HEK293 (cell line): ENCODE measurements at regions not wholly inside any gene's neighbourhood (a gene's known extent, or its start where the extent isn't known, plus 50 kb on each side); places are given as distances from the start of the nearest gene placed in this dataset.

Experiments used
- CTCF ChIA-PET: fragments of 350-600 bp; formaldehyde crosslinking; extraction: SDS; loops from one replicate; lab custom pipeline; 2021; ENCODE audit warnings: antibody characterized with exemption; lab: Yijun Ruan, JAX
- POLR2A ChIA-PET: fragments of 300-600 bp; formaldehyde crosslinking; extraction: SDS; loops from one replicate; lab custom pipeline; 2020; ENCODE audit warnings: antibody characterized with exemption, inconsistent platforms; lab: Yijun Ruan, JAX
- H3K27ac ChIP-seq: fragments of 200-500 bp; sonication (Bioruptor generic); 2 replicates; pipeline ENCODE4 v1.5.1; 2014; ENCODE audit warnings: low read depth, low read length, control low read depth, inconsistent platforms; ENCODE audit errors: extremely low read depth
- H3K36me3 ChIP-seq, 2 experiments: fragments of 200-500 bp in 1 of 2; sonication (Bioruptor generic) in 1 of 2; 1 replicate in 1 of 2; 2 replicates in 1 of 2; pipeline ENCODE4 v1.5.1; 2014 to 2017; ENCODE audit warnings: inconsistent platforms in 2 of 2, low read length in 2 of 2; ENCODE audit not compliant: control insufficient read depth in 2 of 2, insufficient read depth in 1 of 2
- H3K4me1 ChIP-seq: fragments of 200-500 bp; sonication (Bioruptor generic); 2 replicates; pipeline ENCODE4 v1.5.1; 2014; ENCODE audit warnings: mild to moderate bottlenecking, low read length, inconsistent platforms; ENCODE audit not compliant: control insufficient read depth, insufficient read depth
- H3K4me3 ChIP-seq: 2 replicates; pipeline ENCODE4 v1.5.1; 2011; ENCODE audit warnings: low read depth, mild to moderate bottlenecking, control low read depth, low read length, moderate library complexity
- H3K9me3 ChIP-seq: fragments of 200-500 bp; sonication (Bioruptor generic); 2 replicates; pipeline ENCODE4 v1.5.1; 2014; ENCODE audit warnings: low read depth, low read length, inconsistent platforms; ENCODE audit not compliant: control insufficient read depth, insufficient read depth
- BCL6B ChIP-seq: fragments of 450-650 bp; formaldehyde crosslinking; IDR thresholded peaks from 2 replicates; pipeline ENCODE4 v1.5.1; 2017; ENCODE audit warnings: missing biosample characterization, missing genetic modification characterization
- GLI4 ChIP-seq: fragments of 450-650 bp; formaldehyde crosslinking; IDR thresholded peaks from 2 replicates; pipeline ENCODE4 v1.5.1; 2016; ENCODE audit warnings: missing biosample characterization, missing genetic modification characterization
- HOXA7 ChIP-seq: sonication (generic); formaldehyde crosslinking; IDR thresholded peaks from 2 replicates; pipeline ENCODE4 v1.8.1; 2022; ENCODE audit warnings: missing genetic modification reagents, borderline replicate concordance
- KLF9 ChIP-seq: fragments of 450-650 bp; formaldehyde crosslinking; IDR thresholded peaks from 2 replicates; pipeline ENCODE4 v1.5.1; 2016; ENCODE audit warnings: missing biosample characterization, missing genetic modification characterization, low read depth
- REPIN1 ChIP-seq: fragments of 450-650 bp; formaldehyde crosslinking; IDR thresholded peaks from 2 replicates; pipeline ENCODE4 v1.5.1; 2017; ENCODE audit warnings: missing biosample characterization, missing genetic modification characterization, low read depth
- SALL2 ChIP-seq: fragments of 450-650 bp; formaldehyde crosslinking; IDR thresholded peaks from 2 replicates; pipeline ENCODE4 v1.5.0; 2017; ENCODE audit warnings: missing biosample characterization, mild to moderate bottlenecking, missing genetic modification characterization, borderline replicate concordance
- SCRT1 ChIP-seq: fragments of 450-650 bp; formaldehyde crosslinking; IDR thresholded peaks from 2 replicates; pipeline ENCODE4 v1.5.1; 2016; ENCODE audit warnings: missing biosample characterization, missing genetic modification characterization, borderline replicate concordance
- ZBTB44 ChIP-seq: fragments of 450-650 bp; IDR thresholded peaks from 2 replicates; pipeline ENCODE4 v1.5.1; 2018; ENCODE audit warnings: missing biosample characterization, mild to moderate bottlenecking, missing genetic modification characterization
- ZBTB48 ChIP-seq: fragments of 450-650 bp; formaldehyde crosslinking; IDR thresholded peaks from 2 replicates; pipeline ENCODE4 v1.5.1; 2016; ENCODE audit warnings: missing biosample characterization, missing genetic modification characterization
- ZEB2 ChIP-seq: fragments of 450-650 bp; formaldehyde crosslinking; IDR thresholded peaks from 2 replicates; pipeline ENCODE4 v1.5.1; 2016; ENCODE audit warnings: missing biosample characterization, missing genetic modification characterization
- ZFHX2 ChIP-seq: fragments of 450-650 bp; formaldehyde crosslinking; conservative IDR thresholded peaks from 2 replicates; pipeline ENCODE4 v1.5.1; 2016; ENCODE audit warnings: missing biosample characterization, missing genetic modification characterization
- ZNF132 ChIP-seq: fragments of 450-650 bp; formaldehyde crosslinking; IDR thresholded peaks from 2 replicates; pipeline ENCODE4 v1.5.1; 2017; ENCODE audit warnings: missing biosample characterization, missing genetic modification characterization, borderline replicate concordance
- ZNF23 ChIP-seq: fragments of 450-650 bp; formaldehyde crosslinking; IDR thresholded peaks from 2 replicates; pipeline ENCODE4 v1.5.1; 2016; ENCODE audit warnings: missing biosample characterization, missing genetic modification characterization, borderline replicate concordance
- ZNF239 ChIP-seq: fragments of 450-650 bp; formaldehyde crosslinking; IDR thresholded peaks from 2 replicates; pipeline ENCODE4 v1.5.1; 2016; ENCODE audit warnings: missing biosample characterization, missing genetic modification characterization
- ZNF280D ChIP-seq: fragments of 450-650 bp; formaldehyde crosslinking; IDR thresholded peaks from 2 replicates; pipeline ENCODE4 v1.5.1; 2016; ENCODE audit warnings: missing biosample characterization, missing genetic modification characterization
- ZNF311 ChIP-seq: fragments of 450-650 bp; formaldehyde crosslinking; IDR thresholded peaks from 2 replicates; pipeline ENCODE4 v1.5.1; 2017; ENCODE audit warnings: missing biosample characterization, missing genetic modification characterization, borderline replicate concordance
- ZNF391 ChIP-seq: fragments of 450-650 bp; formaldehyde crosslinking; IDR thresholded peaks from 2 replicates; pipeline ENCODE4 v1.5.1; 2016; ENCODE audit warnings: low read depth, missing biosample characterization, missing genetic modification characterization, borderline replicate concordance
- ZNF404 ChIP-seq: fragments of 450-650 bp; formaldehyde crosslinking; IDR thresholded peaks from 2 replicates; pipeline ENCODE4 v1.5.1; 2017; ENCODE audit warnings: missing biosample characterization, missing genetic modification characterization
- ZNF433 ChIP-seq: fragments of 450-650 bp; formaldehyde crosslinking; IDR thresholded peaks from 2 replicates; pipeline ENCODE4 v1.5.1; 2016; ENCODE audit warnings: missing biosample characterization, missing genetic modification characterization, low read depth
- ZNF513 ChIP-seq: fragments of 450-650 bp; IDR thresholded peaks from 2 replicates; pipeline ENCODE4 v1.5.1; 2018; ENCODE audit warnings: missing biosample characterization, missing genetic modification characterization
- ZNF514 ChIP-seq: fragments of 450-650 bp; formaldehyde crosslinking; IDR thresholded peaks from 2 replicates; pipeline ENCODE4 v1.5.1; 2016; ENCODE audit warnings: missing biosample characterization, missing genetic modification characterization
- ZNF549 ChIP-seq: fragments of 450-650 bp; IDR thresholded peaks from 2 replicates; pipeline ENCODE4 v1.5.1; 2018; ENCODE audit warnings: missing biosample characterization, missing genetic modification characterization, mild to moderate bottlenecking, inconsistent platforms, moderate library complexity
- ZNF560 ChIP-seq: fragments of 450-650 bp; formaldehyde crosslinking; IDR thresholded peaks from 2 replicates; pipeline ENCODE4 v1.5.1; 2017; ENCODE audit warnings: missing biosample characterization, missing genetic modification characterization, borderline replicate concordance
- ZNF768 ChIP-seq: fragments of 450-650 bp; formaldehyde crosslinking; IDR thresholded peaks from 2 replicates; pipeline ENCODE4 v1.5.1; 2018; ENCODE audit warnings: missing biosample characterization, mild to moderate bottlenecking, missing genetic modification characterization
- ZNF843 ChIP-seq: fragments of 450-650 bp; formaldehyde crosslinking; IDR thresholded peaks from 2 replicates; pipeline ENCODE4 v1.5.1; 2016; ENCODE audit warnings: missing biosample characterization, missing genetic modification characterization

GRCh38 chr14:22505697-22506377 lies 83.2 kb downstream of the DAD1 start (continued):
- TF ChIP-seq ZNF391 (tag by site-specific recombination) (no peak), BCL6B (tag by site-specific recombination) (no peak), ZNF23 (no peak), ZNF768 (tag by site-specific recombination) (no peak), KLF9 (tag by site-specific recombination) (no peak), ZEB2 (tag by site-specific recombination) (no peak), ZNF433 (tag by site-specific recombination) (no peak)

- Histone ChIP-seq H3K27ac (no peak overlapping the region), H3K36me3 (no peaks in the 10 kb centered on the region), H3K4me1 (no peaks in the 10 kb centered on the region), H3K4me3 (no peak overlapping the region), H3K9me3 (no peaks in the 10 kb centered on the region)
- ChIA-PET POLR2A (no interaction called here), CTCF (no interaction called here)
- no peak for TF ChIP-seq ZNF404 (tag by site-specific recombination)
- no peak for TF ChIP-seq ZNF239 (tag by site-specific recombination)
- TF ChIP-seq ZNF549 (tag by site-specific recombination): no peak
- TF ChIP-seq SCRT1 (tag by site-specific recombination): no peak
- TF ChIP-seq, all 188 proteins: peak for 0
These were observed 83.7 kb downstream of the DAD1 start for GRCh38 chr14:22505309-22505696.

- Histone ChIP-seq H3K27ac (no peak overlapping the region), H3K4me3 (no peak overlapping the region), H3K4me1 (no peaks in the 10 kb centered on the region), H3K36me3 (no peaks in the 10 kb centered on the region), H3K9me3 (no peaks in the 10 kb centered on the region)
- POLR2A ChIA-PET: interaction anchor here (1.1 kb wide), 1 partner anchor 12 kb away, joined by 3 read pairs; no protein-coding TSS in a partner anchor
- CTCF ChIA-PET: interaction anchor here (0.7 kb wide), 1 partner anchor 23 kb away, joined by 3 read pairs; no protein-coding TSS in a partner anchor
- TF ChIP-seq ZNF560 (tag by site-specific recombination): no peak
- TF ChIP-seq REPIN1 (tag by site-specific recombination): no peak
- TF ChIP-seq GLI4 (tag by site-specific recombination): no peak
- no peak for TF ChIP-seq ZNF549 (tag by site-specific recombination)
- no peak for TF ChIP-seq SALL2 (tag by site-specific recombination)
- no peak for TF ChIP-seq ZNF132
- no peak for TF ChIP-seq ZBTB44 (tag by site-specific recombination)
- TF ChIP-seq HOXA7 (CRISPR knock-in tag): no peak
- no peak for TF ChIP-seq ZFHX2 (tag by site-specific recombination)
- TF ChIP-seq ZNF280D (tag by site-specific recombination): no peak
- TF ChIP-seq ZNF514: no peak
- no peak for TF ChIP-seq ZNF843 (tag by site-specific recombination)
- no peak for TF ChIP-seq ZBTB48 (tag by site-specific recombination)
- TF ChIP-seq ZNF513 (tag by site-specific recombination): no peak
- TF ChIP-seq ZNF311: no peak
These were observed 86.5 kb downstream of the DAD1 start for GRCh38 chr14:22502551-22502950.
